Neuronal stem cell (in vitro differentiated cells): ENCODE measurements at regions not wholly inside any gene's neighbourhood (a gene's known extent, or its start where the extent isn't known, plus 50 kb on each side); places are given as distances from the start of the nearest gene placed in this dataset.

ENCODE experiments used
- DNase-seq: peaks from one replicate; pipeline ENCODE4 v3.0.0-alpha.2; 2013; ENCODE audit warnings: low spot score
- H2AFZ ChIP-seq: one replicate; pipeline ENCODE4 v1.6.1; 2013; ENCODE audit warnings: mild to moderate bottlenecking, low read length, inconsistent platforms
- H2AK5ac ChIP-seq: 2 replicates; pipeline ENCODE4 v1.6.1; 2013; ENCODE audit warnings: low read depth, mild to moderate bottlenecking, inconsistent platforms, low read length, moderate library complexity, mixed read lengths
- H2BK120ac ChIP-seq: 2 replicates; pipeline ENCODE4 v1.6.1; 2013; ENCODE audit warnings: low read depth, mild to moderate bottlenecking, inconsistent platforms, low read length, moderate library complexity, mixed read lengths
- H2BK12ac ChIP-seq: one replicate; pipeline ENCODE4 v1.6.1; 2013; ENCODE audit warnings: low read length, inconsistent platforms
- H2BK15ac ChIP-seq: 2 replicates; pipeline ENCODE4 v1.6.1; 2013; ENCODE audit warnings: mild to moderate bottlenecking, low read length, inconsistent platforms, mixed read lengths
- H2BK5ac ChIP-seq: one replicate; pipeline ENCODE4 v1.6.1; 2013; ENCODE audit warnings: inconsistent platforms, mild to moderate bottlenecking, low read length, moderate library complexity
- H3K14ac ChIP-seq: one replicate; pipeline ENCODE4 v1.6.1; 2013; ENCODE audit warnings: low read length, inconsistent platforms
- H3K18ac ChIP-seq: 2 replicates; pipeline ENCODE4 v1.6.1; 2013; ENCODE audit warnings: low read length, inconsistent platforms
- H3K23ac ChIP-seq: 2 replicates; pipeline ENCODE4 v1.6.1; 2013; ENCODE audit warnings: low read depth, mild to moderate bottlenecking, mixed read lengths, low read length, inconsistent platforms; ENCODE audit not compliant: poor library complexity
- H3K27ac ChIP-seq: replicated peaks from 3 replicates; pipeline ENCODE4 v1.5.1; 2013; ENCODE audit warnings: low read length, inconsistent platforms
- H3K27me3 ChIP-seq, 3 experiments: 2 replicates each; pipeline ENCODE4 v1.6.1; 2013; ENCODE audit warnings: low read length in 3 of 3, mild to moderate bottlenecking in 2 of 3, inconsistent platforms in 1 of 3, low read depth in 1 of 3, mixed read lengths in 1 of 3, moderate library complexity in 1 of 3; ENCODE audit not compliant: control insufficient read depth in 3 of 3, insufficient read depth in 3 of 3
- H3K36me3 ChIP-seq, 2 donors: replicated peaks in 1 of 2; 2 replicates each; pipeline ENCODE4 v1.6.1; 2013; ENCODE audit warnings: low read length in 2 of 2; ENCODE audit not compliant: control insufficient read depth in 2 of 2, insufficient read depth in 2 of 2
- H3K4ac ChIP-seq: 2 replicates; pipeline ENCODE4 v1.6.1; 2013; ENCODE audit warnings: inconsistent platforms, mild to moderate bottlenecking, low read length, moderate library complexity
- H3K4me1 ChIP-seq, 2 donors: 1 replicate in 1 of 2; 2 replicates in 1 of 2; pipeline ENCODE4 v1.6.1; 2013; ENCODE audit warnings: low read length in 2 of 2, low read depth in 1 of 2; ENCODE audit not compliant: control insufficient read depth in 2 of 2, insufficient read depth in 1 of 2
- H3K4me2 ChIP-seq: one replicate; pipeline ENCODE4 v1.6.1; 2013; ENCODE audit warnings: mild to moderate bottlenecking, low read length, inconsistent platforms; ENCODE audit not compliant: insufficient read depth, poor library complexity, severe bottlenecking
- H3K4me3 ChIP-seq, 2 donors: 2 replicates each; pipeline ENCODE4 v1.5.1; 2013; ENCODE audit warnings: low read length in 2 of 2, mild to moderate bottlenecking in 2 of 2, inconsistent platforms in 1 of 2, moderate library complexity in 1 of 2
- H3K79me1 ChIP-seq: one replicate; pipeline ENCODE4 v1.6.1; 2013; ENCODE audit warnings: low read depth, mild to moderate bottlenecking, inconsistent platforms, low read length, moderate library complexity
- H3K9ac ChIP-seq: one replicate; pipeline ENCODE4 v1.6.1; 2013; ENCODE audit warnings: mild to moderate bottlenecking, low read depth, low read length, inconsistent platforms; ENCODE audit not compliant: poor library complexity
- H3K9me3 ChIP-seq, 2 donors: replicated peaks in 1 of 2; 2 replicates each; pipeline versions ENCODE3 to v1.6.1; 2013; ENCODE audit warnings: low read length in 2 of 2, mild to moderate bottlenecking in 2 of 2, inconsistent platforms in 1 of 2, low read depth in 1 of 2, mixed read lengths in 1 of 2, moderate library complexity in 1 of 2; ENCODE audit not compliant: control insufficient read depth in 2 of 2, insufficient read depth in 1 of 2
- H4K8ac ChIP-seq: one replicate; pipeline ENCODE4 v1.6.1; 2013; ENCODE audit warnings: low read depth, mild to moderate bottlenecking, inconsistent platforms, low read length, moderate library complexity
- H4K91ac ChIP-seq: one replicate; pipeline ENCODE4 v1.6.1; 2013; ENCODE audit warnings: low read length, low read depth, mild to moderate bottlenecking, inconsistent platforms; ENCODE audit not compliant: poor library complexity
- WGBS, 2 donors: extraction: QIAGEN DNeasy Blood & Tissue Kit; methylation state at CpG; one replicate each; pipeline ENCODE4 v1.1.7; 2013; ENCODE audit warnings: missing lambda C conversion rate in 2 of 2, mixed read lengths in 1 of 2; ENCODE audit not compliant: insufficient read length in 2 of 2, insufficient replicate concordance in 1 of 2; ENCODE audit errors: extremely low coverage in 2 of 2; 5-methylcytosine and 5-hydroxymethylcytosine counted together

- no peaks in the 10 kb centered on the region for H3K36me3 ChIP-seq
- no peak overlapping the region for H2AFZ ChIP-seq
- H3K14ac ChIP-seq: no peak overlapping the region
- WGBS, 2 donors: no CpG with 5 or more reads among the region's 1 CpG
- no peak overlapping the region for H4K8ac ChIP-seq
- DNase-seq: no peak
- H3K18ac ChIP-seq: no peak overlapping the region
- no peak overlapping the region for H2BK120ac ChIP-seq
- H3K23ac ChIP-seq: no peak overlapping the region
- H3K4me3 ChIP-seq: no peak overlapping the region
- H4K91ac ChIP-seq: no peak overlapping the region
- no peaks in the 10 kb centered on the region for H3K4me1 ChIP-seq
- no peak overlapping the region for H3K4me2 ChIP-seq
- no peak overlapping the region for H2AK5ac ChIP-seq
- H2BK12ac ChIP-seq: no peak overlapping the region
- H2BK15ac ChIP-seq: no peak overlapping the region
- no peaks in the 10 kb centered on the region for H3K9me3 ChIP-seq
- no peaks in the 10 kb centered on the region for H3K79me1 ChIP-seq
- peaks cover 0 to 4% (median 0%) of the 10 kb centered on the region in 3 experiments for H3K27me3 ChIP-seq
- H3K27ac ChIP-seq: no peak overlapping the region
- H3K4ac ChIP-seq: no peak overlapping the region
- no peak overlapping the region for H2BK5ac ChIP-seq
- no peak overlapping the region for H3K9ac ChIP-seq
These were observed 225.4 kb downstream of the TXNL1 start for GRCh38 chr18:56412951-56413350.

- H2BK15ac ChIP-seq: no peak overlapping the region
- peaks cover 0 to 5% of the 10 kb centered on the region in 2 donors for H3K9me3 ChIP-seq
- no peak overlapping the region for H3K4ac ChIP-seq
- H3K18ac ChIP-seq: no peak overlapping the region
- DNase-seq: no peak
- H3K9ac ChIP-seq: no peak overlapping the region
- H3K23ac ChIP-seq: no peak overlapping the region
- H3K4me3 ChIP-seq: no peak overlapping the region
- no peak overlapping the region for H4K91ac ChIP-seq
- no peak overlapping the region for H2AK5ac ChIP-seq
- peaks cover 0 to 4% (median 0%) of the 10 kb centered on the region in 3 experiments for H3K27me3 ChIP-seq
- no peak overlapping the region for H3K27ac ChIP-seq
- no peak overlapping the region for H2BK120ac ChIP-seq
- no peak overlapping the region for H3K4me2 ChIP-seq
- no peak overlapping the region for H2BK12ac ChIP-seq
- H2BK5ac ChIP-seq: no peak overlapping the region
- no peaks in the 10 kb centered on the region for H3K36me3 ChIP-seq
- no peak overlapping the region for H4K8ac ChIP-seq
- H3K14ac ChIP-seq: no peak overlapping the region
- H3K79me1 ChIP-seq: no peaks in the 10 kb centered on the region
- no peaks in the 10 kb centered on the region for H3K4me1 ChIP-seq
- no peak overlapping the region for H2AFZ ChIP-seq
These were observed 228.7 kb downstream of the TXNL1 start for GRCh38 chr18:56409736-56410135.

DNA sequence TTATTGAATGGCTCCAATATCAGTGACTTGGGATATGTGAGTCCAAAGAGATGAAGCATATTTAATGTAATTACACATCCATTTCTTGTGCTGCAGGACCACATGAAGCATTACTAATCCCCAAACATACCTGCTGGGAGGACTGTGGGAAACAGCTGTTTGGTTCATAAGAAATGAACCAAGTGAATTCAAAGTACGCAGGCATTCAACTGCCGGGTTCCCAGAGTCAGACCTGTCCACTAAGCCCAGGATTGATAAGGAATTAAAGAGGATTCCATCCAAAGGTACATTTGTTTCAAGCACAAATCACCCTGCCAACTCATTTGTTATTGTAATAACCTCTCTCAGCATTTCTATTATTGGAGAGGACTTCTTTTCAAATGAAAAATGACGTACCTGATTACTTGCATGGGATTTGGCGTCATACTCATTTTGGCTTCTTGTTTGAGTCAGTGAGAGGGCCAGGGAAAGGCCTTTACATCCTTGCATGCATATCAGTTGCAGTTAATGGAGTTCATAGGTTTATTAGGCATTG lies 230.7 kb downstream of the TXNL1 start:
- DNase-seq: no peak
- peaks cover 0 to 1% (median 0%) of the 10 kb centered on the region in 3 experiments for H3K27me3 ChIP-seq
- H3K23ac ChIP-seq: no peak overlapping the region
- H2BK12ac ChIP-seq: no peak overlapping the region
- no peak overlapping the region for H4K8ac ChIP-seq
- H2AK5ac ChIP-seq: no peak overlapping the region
- no peak overlapping the region for H3K4ac ChIP-seq
- H3K79me1 ChIP-seq: no peaks in the 10 kb centered on the region
- H3K36me3 ChIP-seq: no peaks in the 10 kb centered on the region
- no peaks in the 10 kb centered on the region for H3K4me1 ChIP-seq
- H3K9me3 ChIP-seq: peaks cover 0 to 5% of the 10 kb centered on the region in 2 donors
- H3K9ac ChIP-seq: no peak overlapping the region
- H3K4me3 ChIP-seq: no peak overlapping the region
- no peak overlapping the region for H3K4me2 ChIP-seq
- no peak overlapping the region for H3K27ac ChIP-seq
- no peak overlapping the region for H3K18ac ChIP-seq
- H2BK120ac ChIP-seq: no peak overlapping the region
- no peak overlapping the region for H2AFZ ChIP-seq
- H4K91ac ChIP-seq: no peak overlapping the region
- H2BK5ac ChIP-seq: no peak overlapping the region
- no CpG with 5 or more reads among the region's 4 CpGs for WGBS, 2 donors
- H2BK15ac ChIP-seq: no peak overlapping the region
- no peak overlapping the region for H3K14ac ChIP-seq

GRCh38 chr18:56402872-56403516 lies 235.4 kb downstream of the TXNL1 start:
- no peak overlapping the region for H3K14ac ChIP-seq
- H3K23ac ChIP-seq: no peak overlapping the region
- no peak overlapping the region for H4K8ac ChIP-seq
- H2BK12ac ChIP-seq: no peak overlapping the region
- H2BK120ac ChIP-seq: no peak overlapping the region
- H2AFZ ChIP-seq: no peak overlapping the region
- H2BK5ac ChIP-seq: no peak overlapping the region
- H3K36me3 ChIP-seq: no peaks in the 10 kb centered on the region
- H3K4me2 ChIP-seq: no peak overlapping the region
- no peaks in the 10 kb centered on the region for H3K79me1 ChIP-seq
- no peak overlapping the region for H3K4me3 ChIP-seq
- no peak overlapping the region for H4K91ac ChIP-seq
- no peak overlapping the region for H3K9ac ChIP-seq
- no peak overlapping the region for H2BK15ac ChIP-seq
- no peak overlapping the region for H3K27ac ChIP-seq
- H3K9me3 ChIP-seq: peaks cover 0 to 5% of the 10 kb centered on the region in 2 donors
- WGBS, 2 donors: 100% methylated on average over 1 of the region's 1 CpG; no CpG with 5 or more reads in 1 of the 2 donors
- no peak overlapping the region for H2AK5ac ChIP-seq
- H3K18ac ChIP-seq: no peak overlapping the region
- no peaks in the 10 kb centered on the region for H3K27me3 ChIP-seq
- H3K4ac ChIP-seq: no peak overlapping the region
- DNase-seq: no peak
- no peaks in the 10 kb centered on the region for H3K4me1 ChIP-seq
